ENCODE measurements at regions not wholly inside any gene's neighbourhood (a gene's known extent, or its start where the extent isn't known, plus 50 kb on each side); places are given as distances from the start of the nearest gene placed in this dataset.
"Not testable (repeated sequence)": the region's sequence is repeated elsewhere in the genome, so short reads cannot be mapped to it uniquely, and the experiment has no call there.

GRCh38 chr6:155589190-155589589 is 133.6 kb upstream of the NOX3 start:
- DNase-seq (ENCODE audit: low read depth), result no peak

DNA sequence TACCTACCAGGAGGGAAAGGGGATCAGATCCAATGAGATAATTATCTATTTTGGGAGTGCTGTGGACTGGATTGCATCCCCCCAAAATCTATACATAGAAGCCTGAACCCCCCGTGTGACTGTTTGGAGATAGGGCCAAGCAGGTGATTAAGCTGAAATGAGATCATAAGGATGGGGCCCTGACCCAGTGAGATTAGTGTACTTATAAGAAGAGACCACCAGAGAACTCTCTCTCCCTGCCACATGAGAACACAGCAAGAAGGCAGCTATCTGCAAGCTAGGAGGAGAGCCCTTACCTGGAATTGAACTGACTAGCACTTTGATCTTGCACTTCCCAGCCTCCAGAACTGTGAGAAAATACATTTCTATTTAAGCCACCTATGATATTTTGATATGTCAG is 132.2 kb upstream of the NOX3 start:
- no peak for DNase-seq (ENCODE audit: low read depth)

GRCh38 chr6:155586090-155586489 is 130.5 kb upstream of the NOX3 start:
- no peak for DNase-seq (ENCODE audit: low read depth)

GRCh38 chr6:155584006-155584405 is 128.4 kb upstream of the NOX3 start:
- DNase-seq (ENCODE audit: low read depth), result no peak

DNA sequence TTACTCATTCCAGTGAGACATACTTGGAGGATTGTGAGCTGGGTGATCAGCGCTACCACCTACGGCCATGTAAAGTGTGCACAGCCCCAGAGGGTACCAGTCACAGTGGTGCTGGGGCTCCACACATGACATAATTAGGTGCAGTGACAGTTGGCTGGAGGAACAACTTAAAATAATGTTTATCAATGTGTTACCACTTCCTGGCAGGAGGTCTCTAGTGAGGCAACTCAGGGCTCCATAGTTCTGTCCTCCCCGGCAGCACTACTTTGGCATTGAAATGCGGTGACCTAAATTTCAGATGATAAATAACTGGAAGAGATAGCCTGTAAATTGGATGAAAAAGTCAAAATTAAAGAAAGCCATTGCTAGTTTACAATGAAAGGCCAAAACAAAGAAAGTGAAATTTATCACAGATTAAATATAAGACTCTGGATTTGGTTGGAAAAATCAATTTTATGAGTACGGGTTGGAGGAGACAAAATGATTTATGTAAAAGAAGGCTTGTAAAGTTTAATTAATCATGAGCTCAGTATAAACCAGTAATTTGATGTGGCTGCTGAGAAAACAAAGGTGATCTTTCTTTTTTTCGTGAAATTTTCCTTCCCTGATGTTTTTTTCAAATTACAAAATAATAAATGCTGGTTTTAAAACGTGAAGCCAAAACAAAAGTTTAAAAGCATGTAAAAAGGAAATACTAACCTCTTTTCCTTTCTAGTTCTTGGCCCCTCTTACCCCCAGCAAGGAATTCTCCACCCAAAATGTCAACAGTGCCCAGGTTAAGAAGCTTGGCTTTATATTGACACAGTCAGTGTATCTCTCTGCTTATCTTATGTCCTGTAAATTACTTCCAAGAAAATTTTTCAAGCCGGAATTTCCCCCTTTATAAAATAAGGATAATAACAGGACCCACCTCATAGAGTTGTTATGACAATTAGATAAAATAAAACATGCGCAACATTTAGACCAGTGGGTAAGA is 126.7 kb upstream of the NOX3 start:
- DNase-seq (ENCODE audit: low read depth), result no peak

DNA sequence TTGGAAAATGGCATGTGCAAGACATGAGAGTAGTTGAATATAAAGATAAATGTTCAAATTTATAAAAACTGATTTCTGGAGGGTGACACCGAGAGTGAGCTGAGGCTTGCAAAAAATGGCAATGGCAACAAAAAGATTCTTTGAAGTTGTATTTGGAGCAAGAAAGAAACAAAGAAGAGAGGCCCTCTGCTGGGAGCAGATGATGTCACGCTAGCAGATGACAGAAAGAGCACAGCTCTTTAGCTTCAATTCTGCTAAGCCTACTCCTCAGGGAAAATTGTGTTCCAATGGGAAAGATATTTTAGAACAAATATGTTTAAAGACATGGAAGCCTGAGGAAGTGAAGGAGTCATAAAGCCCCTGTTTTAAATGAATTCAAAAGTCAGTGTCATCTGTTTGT is 125.3 kb upstream of the NOX3 start:
- no peak for DNase-seq (ENCODE audit: low read depth)

DNA sequence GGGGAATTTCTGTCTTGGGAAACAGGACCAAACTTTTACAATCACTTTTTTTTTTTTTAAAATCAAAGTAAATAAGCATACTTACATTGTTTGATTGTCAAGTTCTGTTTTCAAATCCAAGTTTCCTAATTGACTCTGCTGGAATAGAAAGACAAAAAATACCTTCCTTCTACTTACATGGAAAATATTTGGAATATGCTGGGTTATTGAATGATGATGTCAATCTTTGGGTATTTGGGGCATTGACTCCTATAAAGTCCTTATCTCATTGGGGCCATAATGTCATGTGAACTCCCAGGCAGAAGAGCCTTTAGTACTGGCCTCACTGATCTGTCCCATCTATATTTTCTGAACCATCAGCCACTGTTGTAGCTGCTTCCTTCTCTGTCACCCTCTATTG is 122.6 kb upstream of the NOX3 start:
- DNase-seq (ENCODE audit: low read depth), result no peak

GRCh38 chr6:155561966-155562364 is 106.3 kb upstream of the NOX3 start:
- DNase-seq (ENCODE audit: low read depth), result no peak

- peak; percentile 87 for DNase-seq (ENCODE audit: low read depth)
Measured at GRCh38 chr6:155561257-155561965, 105.8 kb upstream of the NOX3 start.

DNA sequence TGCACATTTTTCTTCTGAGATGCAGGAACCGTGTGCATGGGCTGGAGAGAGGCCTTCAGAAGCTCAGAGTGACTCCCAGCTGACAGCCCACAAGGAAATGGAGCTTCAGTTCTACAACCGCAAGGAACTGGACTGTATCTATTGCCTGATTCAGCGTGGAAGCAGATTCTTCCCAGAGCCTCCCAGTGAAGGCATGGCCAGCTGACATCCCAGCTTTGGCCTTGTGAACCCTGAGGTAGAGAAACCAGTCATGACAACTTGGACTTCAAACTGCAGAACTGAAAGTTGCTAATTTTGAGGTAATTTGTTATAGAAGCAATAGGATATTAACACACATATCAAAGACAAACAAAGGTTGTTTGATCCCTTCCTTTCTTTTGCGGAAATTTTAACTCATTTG is 94.3 kb upstream of the NOX3 start:
- DNase-seq (ENCODE audit: low read depth), result no peak

GRCh38 chr6:155549028-155549798 is 93.6 kb upstream of the NOX3 start:
- no peak for DNase-seq (ENCODE audit: low read depth)

- DNase-seq (ENCODE audit: low read depth), result no peak
Measured at GRCh38 chr6:155548576-155548975, 92.9 kb upstream of the NOX3 start.

- DNase-seq (ENCODE audit: low read depth), result no peak
Measured at GRCh38 chr6:155544677-155545076, 89.0 kb upstream of the NOX3 start.

GRCh38 chr6:155543166-155543847 is 87.7 kb upstream of the NOX3 start:
- DNase-seq (ENCODE audit: low read depth), result no peak

DNA sequence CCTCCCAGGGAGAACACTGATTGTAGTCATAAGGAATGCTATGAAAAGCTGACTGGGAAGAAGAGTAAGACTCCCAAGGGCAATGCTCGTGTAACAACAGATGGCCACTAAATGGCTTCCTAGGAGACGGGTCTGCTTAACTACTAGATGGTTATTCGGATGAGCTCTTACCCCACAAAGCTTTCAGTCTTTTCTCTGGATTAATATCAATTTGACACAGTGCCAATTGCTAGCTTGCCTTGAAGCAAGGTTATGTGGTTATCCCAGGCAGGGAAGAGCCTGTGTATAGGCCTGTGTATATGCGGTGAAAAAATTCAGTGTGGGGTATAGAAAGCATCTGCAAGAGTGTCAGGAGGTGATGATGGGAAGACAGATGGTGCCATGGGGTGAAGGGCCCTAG is 86.4 kb upstream of the NOX3 start:
- DNase-seq (ENCODE audit: low read depth), result no peak

- DNase-seq (ENCODE audit: low read depth), result no peak
Measured at GRCh38 chr6:155538708-155539390, 83.2 kb upstream of the NOX3 start.

- no peak for DNase-seq (ENCODE audit: low read depth)
Measured at GRCh38 chr6:155534678-155535077, 79.0 kb upstream of the NOX3 start.

DNA sequence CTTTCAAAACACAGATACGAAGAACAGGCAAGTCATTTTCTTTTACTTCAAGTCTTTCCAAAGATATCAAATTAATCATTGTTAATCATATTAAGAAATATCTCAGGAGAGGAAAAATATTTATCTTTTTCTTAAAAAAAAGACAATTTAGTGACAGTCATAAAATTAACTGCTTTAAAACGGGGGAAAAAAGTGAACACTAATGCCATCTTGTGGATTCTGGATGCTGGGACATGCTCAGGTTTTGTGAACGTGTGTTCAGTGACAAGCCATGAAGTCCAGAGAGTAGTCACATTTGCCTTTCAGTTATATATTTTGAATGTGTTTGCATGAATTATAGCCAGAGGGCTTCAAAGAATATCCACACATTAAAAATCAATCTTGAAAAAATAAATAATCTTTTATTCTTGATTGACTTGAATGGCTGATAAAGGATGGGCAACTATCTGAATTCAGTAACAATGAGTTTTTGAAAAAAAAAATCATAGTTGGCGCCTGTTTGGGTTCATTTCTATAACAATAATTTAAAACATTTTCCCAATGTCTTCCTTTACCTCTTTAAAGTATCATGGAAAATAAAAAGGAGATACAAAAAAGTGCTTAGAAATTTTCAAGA is 74.7 kb upstream of the NOX3 start:
- peak; percentile 49 for DNase-seq (ENCODE audit: low read depth)

DNA sequence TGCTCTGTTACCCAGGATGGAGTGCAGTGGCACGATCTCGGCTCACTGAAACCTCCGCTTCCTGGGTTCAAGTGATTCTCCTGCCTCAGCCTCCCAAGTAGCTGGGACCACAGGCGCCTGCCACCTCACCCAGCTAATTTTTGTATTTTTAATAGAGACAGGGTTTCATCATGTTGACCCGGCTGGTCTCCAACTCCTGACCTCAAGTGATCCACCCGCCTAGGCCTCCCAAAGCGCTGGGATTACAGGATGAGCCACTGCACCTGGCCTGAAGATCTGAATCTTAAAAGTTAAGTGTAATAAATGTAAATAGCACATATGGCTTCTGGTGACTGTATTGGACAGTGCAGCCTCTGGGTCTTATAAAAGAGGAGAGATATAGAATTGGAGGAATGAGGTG is 74.2 kb upstream of the NOX3 start:
- DNase-seq (ENCODE audit: low read depth), result not testable (repeated sequence)

- DNase-seq (ENCODE audit: low read depth), result peak; percentile 96
Measured at GRCh38 chr6:155528982-155529453, 73.4 kb upstream of the NOX3 start.

DNA sequence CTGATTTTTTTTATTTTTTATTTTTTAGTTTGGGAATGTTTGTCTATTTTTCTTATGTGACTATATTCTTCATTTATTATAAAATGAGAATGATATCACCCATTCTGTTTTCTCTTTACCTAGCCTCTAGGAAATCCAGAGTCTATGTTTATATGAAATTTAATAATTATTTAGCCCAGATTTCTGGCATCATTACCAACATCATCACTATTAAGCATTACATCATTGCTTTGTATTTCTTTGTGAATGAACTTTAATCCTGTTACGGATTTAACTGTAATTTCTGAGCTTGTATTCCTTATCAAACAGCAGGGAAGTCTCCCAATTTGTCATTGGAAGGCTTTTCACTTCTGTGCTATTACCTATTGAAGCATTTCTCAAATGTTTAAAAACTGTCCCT is 72.7 kb upstream of the NOX3 start:
- DNase-seq (ENCODE audit: low read depth), result no peak
